Right atrium auricular region (tissue), 2 donors: ENCODE measurements at regions not wholly inside any gene's neighbourhood (a gene's known extent, or its start where the extent isn't known, plus 50 kb on each side); places are given as distances from the start of the nearest gene placed in this dataset.

Source experiments
- DNase-seq: peaks from one replicate; pipeline ENCODE4 v3.0.0-alpha.2; 2019; ENCODE audit warnings: low spot score
- H3K27ac ChIP-seq, 2 donors: fragments of 200-600 bp; sonication (generic); 1 replicate in 1 of 2; 2 replicates in 1 of 2; pipeline ENCODE4 v1.5.1; 2016 to 2019
- H3K27me3 ChIP-seq, 2 donors: fragments of 200-600 bp; sonication (generic); one replicate each; pipeline versions ENCODE4 v1.5.1 to v1.6.0; 2017 to 2019
- H3K36me3 ChIP-seq: fragments of 200-600 bp; sonication (generic); one replicate; pipeline ENCODE4 v1.5.1; 2016
- H3K4me1 ChIP-seq, 2 donors: fragments of 200-600 bp; sonication (generic); one replicate each; pipeline versions ENCODE4 v1.5.1 to v1.6.0; 2017 to 2019
- H3K4me3 ChIP-seq, 2 donors: fragments of 200-600 bp; sonication (generic); 1 replicate in 1 of 2; 2 replicates in 1 of 2; pipeline ENCODE4 v1.5.1; 2017 to 2019; ENCODE audit warnings: mild to moderate bottlenecking in 1 of 2, moderate library complexity in 1 of 2
- H3K9me3 ChIP-seq, 2 donors: fragments of 200-600 bp; sonication (generic); one replicate each; pipeline ENCODE4 v1.5.1; 2019
- TF ChIP-seq, protein P1 (sequence below), 2 donors: fragments of 200-600 bp; sonication (generic); IDR thresholded peaks; one replicate each; pipeline ENCODE4 v1.5.1; 2019; ENCODE audit warnings: antibody characterized with exemption in 2 of 2

DNA sequence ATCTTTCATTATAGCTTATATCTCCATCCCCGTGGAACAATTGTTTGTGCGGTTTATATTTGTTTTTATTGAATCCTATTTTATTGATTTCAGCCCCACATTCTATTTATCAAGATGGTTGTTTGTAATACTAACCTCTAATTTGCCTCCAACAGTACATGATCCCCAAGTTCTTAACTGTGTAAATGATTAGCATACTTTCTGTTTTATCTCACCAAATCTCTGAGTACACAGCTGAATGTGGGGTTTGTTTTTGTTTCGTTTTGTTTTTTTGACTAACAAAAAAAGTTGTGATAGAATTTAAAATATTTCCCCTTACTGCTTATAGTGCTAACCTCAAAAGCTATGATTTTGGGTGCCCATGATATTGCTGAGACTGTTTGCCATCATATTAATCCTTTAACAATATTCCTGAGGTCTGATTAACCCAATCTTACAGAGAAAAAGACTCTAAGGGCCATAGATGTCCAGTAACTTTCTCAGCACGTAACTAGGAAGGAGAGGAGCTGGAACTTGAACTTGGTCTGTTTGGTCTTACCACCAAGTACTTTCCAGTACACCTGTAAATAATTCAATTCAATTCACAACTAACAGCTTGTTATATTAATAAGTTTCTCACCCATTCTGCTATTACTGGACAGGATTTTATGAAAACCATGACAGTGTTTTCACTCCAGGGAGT is 789.8 kb downstream of the TUSC7 start:
- Histone ChIP-seq H3K36me3 (no peaks in the 10 kb centered on the region), H3K4me3 (no peak overlapping the region), H3K4me1 (no peaks in the 10 kb centered on the region), H3K9me3 (no peaks in the 10 kb centered on the region), H3K27ac (no peak overlapping the region), H3K27me3 (no peaks in the 10 kb centered on the region)
- TF ChIP-seq, protein P1, sequence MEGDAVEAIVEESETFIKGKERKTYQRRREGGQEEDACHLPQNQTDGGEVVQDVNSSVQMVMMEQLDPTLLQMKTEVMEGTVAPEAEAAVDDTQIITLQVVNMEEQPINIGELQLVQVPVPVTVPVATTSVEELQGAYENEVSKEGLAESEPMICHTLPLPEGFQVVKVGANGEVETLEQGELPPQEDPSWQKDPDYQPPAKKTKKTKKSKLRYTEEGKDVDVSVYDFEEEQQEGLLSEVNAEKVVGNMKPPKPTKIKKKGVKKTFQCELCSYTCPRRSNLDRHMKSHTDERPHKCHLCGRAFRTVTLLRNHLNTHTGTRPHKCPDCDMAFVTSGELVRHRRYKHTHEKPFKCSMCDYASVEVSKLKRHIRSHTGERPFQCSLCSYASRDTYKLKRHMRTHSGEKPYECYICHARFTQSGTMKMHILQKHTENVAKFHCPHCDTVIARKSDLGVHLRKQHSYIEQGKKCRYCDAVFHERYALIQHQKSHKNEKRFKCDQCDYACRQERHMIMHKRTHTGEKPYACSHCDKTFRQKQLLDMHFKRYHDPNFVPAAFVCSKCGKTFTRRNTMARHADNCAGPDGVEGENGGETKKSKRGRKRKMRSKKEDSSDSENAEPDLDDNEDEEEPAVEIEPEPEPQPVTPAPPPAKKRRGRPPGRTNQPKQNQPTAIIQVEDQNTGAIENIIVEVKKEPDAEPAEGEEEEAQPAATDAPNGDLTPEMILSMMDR (IDR thresholded peaks at IDR 0.05) = no peak
- DNase-seq = no peak

DNA sequence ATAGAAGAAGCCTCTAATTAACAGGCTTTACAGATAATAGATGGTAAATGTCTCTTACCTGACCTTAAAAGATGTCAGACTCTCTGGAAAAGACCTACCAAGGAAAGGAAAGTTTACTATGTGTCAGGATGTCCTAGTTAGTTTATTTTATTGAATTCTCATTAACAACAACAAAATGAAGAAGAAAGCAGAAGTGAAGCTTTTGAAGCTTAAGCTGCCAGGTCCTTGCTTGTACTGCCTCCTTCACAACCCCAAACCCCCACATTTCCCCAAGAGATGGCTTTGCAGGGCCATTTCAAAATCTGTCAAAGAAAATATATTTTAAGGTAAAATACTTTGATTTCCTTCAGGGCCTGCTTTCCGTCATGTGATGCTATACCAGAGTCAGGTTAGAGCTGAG is 798.4 kb downstream of the TUSC7 start:
- no peaks in the 10 kb centered on the region for H3K27me3 ChIP-seq
- no peaks in the 10 kb centered on the region for H3K4me1 ChIP-seq
- H3K9me3 ChIP-seq = no peaks in the 10 kb centered on the region
- no peaks in the 10 kb centered on the region for H3K36me3 ChIP-seq
- no peak for DNase-seq
- TF ChIP-seq, protein P1 (IDR thresholded peaks at IDR 0.05) = no peak
- no peak overlapping the region for H3K27ac ChIP-seq
- no peak overlapping the region for H3K4me3 ChIP-seq

DNA sequence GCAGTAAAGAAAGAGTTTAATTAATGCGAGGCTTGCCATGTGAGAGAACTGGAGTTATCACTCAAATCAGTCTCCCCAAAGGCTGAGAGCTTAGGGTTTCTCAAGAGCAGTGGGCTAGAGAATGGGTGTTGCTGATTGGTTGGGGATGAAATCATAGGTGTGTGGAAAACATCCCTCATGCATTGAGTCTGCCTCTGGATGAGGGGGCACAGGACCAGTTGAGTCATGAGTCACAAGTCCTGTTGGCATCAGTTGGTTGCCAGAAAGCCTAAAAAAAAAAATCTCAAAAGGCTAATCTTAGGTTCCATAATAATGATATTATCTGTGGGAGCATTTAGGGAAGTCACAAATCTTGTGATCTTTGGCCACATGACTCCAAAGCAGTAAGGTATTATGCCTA is 800.3 kb downstream of the TUSC7 start:
- no peaks in the 10 kb centered on the region for H3K4me1 ChIP-seq
- no peaks in the 10 kb centered on the region for H3K36me3 ChIP-seq
- TF ChIP-seq, protein P1 (IDR thresholded peaks at IDR 0.05) = no peak
- H3K27me3 ChIP-seq = no peaks in the 10 kb centered on the region
- no peaks in the 10 kb centered on the region for H3K9me3 ChIP-seq
- H3K27ac ChIP-seq = no peak overlapping the region
- DNase-seq = no peak
- H3K4me3 ChIP-seq = no peak overlapping the region

DNA sequence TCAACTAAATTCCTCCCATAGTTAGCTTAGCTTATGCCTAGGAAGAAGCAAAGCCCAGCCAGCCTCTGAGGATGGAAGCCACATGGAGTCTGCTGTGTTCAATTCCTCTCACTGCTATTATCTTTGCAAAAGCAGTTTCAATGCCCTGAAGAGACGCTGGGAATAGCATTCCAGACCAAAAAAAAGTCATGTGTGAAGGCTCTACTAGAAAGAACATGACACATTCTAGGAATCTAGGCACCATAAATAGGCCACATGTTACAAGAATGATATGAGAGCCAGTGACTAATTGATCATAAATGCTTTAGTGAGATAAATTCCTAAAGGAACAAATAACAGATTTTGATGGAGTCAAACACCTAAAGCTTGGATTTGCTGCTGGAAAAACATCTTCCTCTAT is 800.8 kb downstream of the TUSC7 start:
- no peak for DNase-seq
- no peaks in the 10 kb centered on the region for H3K9me3 ChIP-seq
- no peak overlapping the region for H3K27ac ChIP-seq
- H3K27me3 ChIP-seq = no peaks in the 10 kb centered on the region
- TF ChIP-seq, protein P1 (IDR thresholded peaks at IDR 0.05) = no peak
- H3K4me3 ChIP-seq = no peak overlapping the region
- no peaks in the 10 kb centered on the region for H3K36me3 ChIP-seq
- no peaks in the 10 kb centered on the region for H3K4me1 ChIP-seq

DNA sequence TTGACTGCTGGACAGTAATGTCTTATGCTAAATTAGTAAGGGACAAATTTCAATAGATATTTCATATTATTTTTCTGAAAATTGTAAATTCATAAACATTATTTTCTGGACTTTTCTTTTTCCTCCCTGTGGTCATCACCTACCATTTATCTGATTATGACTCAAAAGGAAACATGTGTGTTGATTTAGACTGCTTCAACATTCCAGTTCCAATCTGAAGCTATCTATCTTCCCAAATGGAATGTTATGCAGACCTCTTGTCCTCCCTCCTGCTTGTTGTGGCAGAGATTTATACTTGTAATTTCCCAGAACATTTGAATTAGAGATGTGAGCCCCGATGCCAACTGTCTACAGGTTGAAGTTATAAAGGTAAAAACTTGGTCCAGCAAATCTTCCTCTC is 803.4 kb downstream of the TUSC7 start:
- Histone ChIP-seq H3K4me3 (no peak overlapping the region), H3K27ac (no peak overlapping the region), H3K27me3 (no peaks in the 10 kb centered on the region), H3K4me1 (no peaks in the 10 kb centered on the region), H3K9me3 (no peaks in the 10 kb centered on the region), H3K36me3 (no peaks in the 10 kb centered on the region)
- no peak for DNase-seq
- TF ChIP-seq, protein P1 (IDR thresholded peaks at IDR 0.05) = no peak

DNA sequence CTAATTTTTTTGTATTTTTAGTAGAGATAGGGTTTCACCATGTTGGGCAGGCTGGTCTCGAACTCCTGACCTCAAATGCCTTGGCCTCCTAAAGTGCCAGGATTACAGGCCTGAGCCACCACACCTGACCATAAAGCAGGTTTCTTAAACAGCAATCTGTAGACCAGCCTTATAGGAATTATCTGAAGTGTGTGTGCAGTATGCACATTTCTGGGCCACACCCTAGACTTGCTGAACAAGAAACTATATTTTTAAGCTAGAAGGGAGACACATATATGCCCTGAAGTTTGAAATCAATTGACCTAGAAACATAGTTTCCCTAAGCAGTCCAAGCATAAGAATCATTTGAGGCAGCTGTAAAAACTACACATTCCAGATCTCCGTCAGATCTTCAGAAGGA is 805.7 kb downstream of the TUSC7 start:
- Histone ChIP-seq H3K4me3 (no peak overlapping the region), H3K9me3 (no peaks in the 10 kb centered on the region), H3K4me1 (no peaks in the 10 kb centered on the region), H3K27me3 (no peaks in the 10 kb centered on the region), H3K27ac (no peak overlapping the region), H3K36me3 (no peaks in the 10 kb centered on the region)
- TF ChIP-seq, protein P1 (IDR thresholded peaks at IDR 0.05) = no peak
- DNase-seq = no peak
